ENCODE measurements at regions not wholly inside any gene's neighbourhood (a gene's known extent, or its start where the extent isn't known, plus 50 kb on each side); places are given as distances from the start of the nearest gene placed in this dataset.

DNA sequence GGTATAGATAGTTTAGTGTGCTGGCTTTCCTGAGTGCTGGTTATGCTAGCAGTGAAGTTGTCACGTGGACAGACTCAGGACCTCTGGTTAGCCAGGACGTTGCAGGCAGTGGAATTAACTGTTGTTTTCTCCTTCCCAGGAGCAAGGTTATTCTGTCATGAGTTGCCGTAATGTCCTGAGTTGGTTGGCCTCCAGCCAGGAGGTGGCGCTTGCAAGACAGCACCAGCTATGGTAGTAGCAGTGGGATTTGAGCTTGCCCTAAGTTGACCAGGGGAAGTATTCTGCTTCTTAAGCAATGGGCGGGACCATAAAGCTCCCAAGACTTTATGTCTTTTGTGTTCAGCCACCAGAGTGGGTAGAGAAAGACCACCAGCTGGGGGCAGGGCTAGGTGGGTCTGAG lies 240.7 kb upstream of the DNAJC19 start:
- DNase-seq = no peak

DNA sequence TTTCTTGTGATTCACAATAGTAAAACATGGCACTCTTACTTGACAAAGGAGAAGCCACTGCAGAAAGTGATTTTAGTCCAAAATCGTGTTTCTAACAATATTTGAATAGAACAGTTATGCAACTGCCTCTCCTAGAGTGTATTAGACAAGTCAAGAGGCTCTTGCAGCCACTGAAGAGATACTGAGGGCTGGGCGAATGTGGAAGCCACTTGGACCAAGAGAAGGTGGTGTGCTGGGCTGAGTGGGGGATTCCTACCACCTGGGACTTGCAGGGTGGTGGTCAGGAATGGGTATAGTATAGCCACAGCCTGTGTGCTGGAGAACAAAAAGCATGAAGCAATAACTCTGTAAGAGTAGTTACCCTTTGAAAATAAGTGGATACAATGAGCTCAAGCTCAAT lies 223.8 kb upstream of the DNAJC19 start:
- DNase-seq (no peak), FAIRE-seq (no peak)
- H3K4me3 ChIP-seq (ENCODE audit: low read length in 3 of 3) = no peak overlapping the region
- no peak overlapping the region for H3K9ac ChIP-seq (ENCODE audit: low read length in 3 of 3)
- intact Hi-C loops (cut with DNase I) = no loop called here
- no peaks in the 10 kb centered on the region for H3K9me3 ChIP-seq (ENCODE audit: control insufficient read depth in 2 of 3, insufficient read depth in 1 of 3, low read length in 3 of 3)
- H3K27ac ChIP-seq (ENCODE audit: low read depth in 2 of 2, low read length in 2 of 2) = no peak overlapping the region
- TF ChIP-seq, protein P1, sequence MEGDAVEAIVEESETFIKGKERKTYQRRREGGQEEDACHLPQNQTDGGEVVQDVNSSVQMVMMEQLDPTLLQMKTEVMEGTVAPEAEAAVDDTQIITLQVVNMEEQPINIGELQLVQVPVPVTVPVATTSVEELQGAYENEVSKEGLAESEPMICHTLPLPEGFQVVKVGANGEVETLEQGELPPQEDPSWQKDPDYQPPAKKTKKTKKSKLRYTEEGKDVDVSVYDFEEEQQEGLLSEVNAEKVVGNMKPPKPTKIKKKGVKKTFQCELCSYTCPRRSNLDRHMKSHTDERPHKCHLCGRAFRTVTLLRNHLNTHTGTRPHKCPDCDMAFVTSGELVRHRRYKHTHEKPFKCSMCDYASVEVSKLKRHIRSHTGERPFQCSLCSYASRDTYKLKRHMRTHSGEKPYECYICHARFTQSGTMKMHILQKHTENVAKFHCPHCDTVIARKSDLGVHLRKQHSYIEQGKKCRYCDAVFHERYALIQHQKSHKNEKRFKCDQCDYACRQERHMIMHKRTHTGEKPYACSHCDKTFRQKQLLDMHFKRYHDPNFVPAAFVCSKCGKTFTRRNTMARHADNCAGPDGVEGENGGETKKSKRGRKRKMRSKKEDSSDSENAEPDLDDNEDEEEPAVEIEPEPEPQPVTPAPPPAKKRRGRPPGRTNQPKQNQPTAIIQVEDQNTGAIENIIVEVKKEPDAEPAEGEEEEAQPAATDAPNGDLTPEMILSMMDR (IDR thresholded peaks at IDR 0.05; ENCODE audit: borderline replicate concordance, extremely low read depth, insufficient read depth) = no peak
- no peaks in the 10 kb centered on the region for H3K36me3 ChIP-seq (ENCODE audit: control insufficient read depth in 2 of 3, insufficient read depth in 3 of 3, low read length in 3 of 3)
- H3K4me1 ChIP-seq (ENCODE audit: control insufficient read depth in 2 of 3, insufficient read depth in 2 of 3, low read depth in 1 of 3, low read length in 3 of 3) = no peaks in the 10 kb centered on the region
- no peaks in the 10 kb centered on the region for H3K27me3 ChIP-seq (ENCODE audit: control insufficient read depth, insufficient read depth, low read length)

More for the DNA sequence above, 240.7 kb upstream of the DNAJC19 start:
- no peaks in the 10 kb centered on the region for H3K27me3 ChIP-seq (ENCODE audit: control insufficient read depth, insufficient read depth, low read length)
- H3K9me3 ChIP-seq (ENCODE audit: control insufficient read depth in 2 of 3, insufficient read depth in 1 of 3, low read length in 3 of 3) = no peaks in the 10 kb centered on the region
- intact Hi-C loops (cut with DNase I) = no loop called here
- TF ChIP-seq, protein P1 (IDR thresholded peaks at IDR 0.05; ENCODE audit: borderline replicate concordance, extremely low read depth, insufficient read depth) = no peak
- no peak overlapping the region for H3K9ac ChIP-seq (ENCODE audit: low read length in 3 of 3)
- H3K27ac ChIP-seq (ENCODE audit: low read depth in 2 of 2, low read length in 2 of 2) = no peak overlapping the region
- H3K4me1 ChIP-seq (ENCODE audit: control insufficient read depth in 2 of 3, insufficient read depth in 2 of 3, low read depth in 1 of 3, low read length in 3 of 3) = no peaks in the 10 kb centered on the region
- no peaks in the 10 kb centered on the region for H3K36me3 ChIP-seq (ENCODE audit: control insufficient read depth in 2 of 3, insufficient read depth in 3 of 3, low read length in 3 of 3)
- H3K4me3 ChIP-seq (ENCODE audit: low read length in 3 of 3) = no peak overlapping the region
- FAIRE-seq = no peak

DNA sequence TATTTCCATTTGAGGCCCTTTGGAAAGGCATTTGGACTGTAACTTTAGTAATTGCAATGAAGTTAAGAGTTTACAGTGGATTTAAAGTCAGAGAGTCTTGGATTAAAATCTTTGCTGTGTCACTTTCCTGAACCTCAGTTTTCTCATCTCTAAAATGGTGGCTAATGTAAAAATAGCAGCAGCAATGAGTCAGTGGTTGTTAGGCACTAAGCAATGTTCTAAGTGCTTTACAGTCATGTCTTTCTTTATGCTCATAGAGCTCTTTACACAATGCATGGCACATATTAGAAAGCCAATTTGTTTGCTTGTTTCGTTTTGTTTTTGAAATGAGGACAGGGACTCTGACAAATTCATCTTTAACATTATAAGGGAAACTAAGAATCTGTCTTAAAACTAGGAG lies 222.7 kb upstream of the DNAJC19 start:
- TF ChIP-seq, protein P1 (IDR thresholded peaks at IDR 0.05; ENCODE audit: borderline replicate concordance, extremely low read depth, insufficient read depth) = no peak
- no peaks in the 10 kb centered on the region for H3K4me1 ChIP-seq (ENCODE audit: control insufficient read depth in 2 of 3, insufficient read depth in 2 of 3, low read depth in 1 of 3, low read length in 3 of 3)
- no peak for DNase-seq
- no peak overlapping the region for H3K9ac ChIP-seq (ENCODE audit: low read length in 3 of 3)
- no peak for FAIRE-seq
- H3K9me3 ChIP-seq (ENCODE audit: control insufficient read depth in 2 of 3, insufficient read depth in 1 of 3, low read length in 3 of 3) = no peaks in the 10 kb centered on the region
- H3K4me3 ChIP-seq (ENCODE audit: low read length in 3 of 3) = no peak overlapping the region
- intact Hi-C loops (cut with DNase I) = no loop called here
- H3K27ac ChIP-seq (ENCODE audit: low read depth in 2 of 2, low read length in 2 of 2) = no peak overlapping the region
- H3K27me3 ChIP-seq (ENCODE audit: control insufficient read depth, insufficient read depth, low read length) = no peaks in the 10 kb centered on the region
- H3K36me3 ChIP-seq (ENCODE audit: control insufficient read depth in 2 of 3, insufficient read depth in 3 of 3, low read length in 3 of 3) = no peaks in the 10 kb centered on the region

DNA sequence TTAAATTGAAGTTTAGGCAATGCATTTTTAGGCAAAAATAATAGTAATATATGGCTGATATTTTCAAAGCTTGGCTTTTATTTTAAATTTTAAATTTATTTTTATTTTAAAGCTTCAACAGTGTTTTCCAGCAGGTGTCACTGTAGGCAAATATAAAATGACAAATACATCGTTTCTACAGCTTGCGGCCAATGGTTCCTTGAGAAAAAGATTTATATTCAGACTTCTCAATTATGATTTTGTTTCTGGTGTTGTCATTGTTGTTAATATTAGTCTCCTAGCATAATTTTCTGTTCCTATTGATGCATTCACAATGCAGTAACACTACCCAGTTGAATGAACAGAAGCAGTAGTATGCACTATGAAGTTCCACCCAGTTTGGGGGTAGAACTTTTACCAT lies 220.7 kb upstream of the DNAJC19 start:
- intact Hi-C loops (cut with DNase I) = no loop called here
- no peaks in the 10 kb centered on the region for H3K36me3 ChIP-seq (ENCODE audit: control insufficient read depth in 2 of 3, insufficient read depth in 3 of 3, low read length in 3 of 3)
- H3K27me3 ChIP-seq (ENCODE audit: control insufficient read depth, insufficient read depth, low read length) = no peaks in the 10 kb centered on the region
- no peak overlapping the region for H3K4me3 ChIP-seq (ENCODE audit: low read length in 3 of 3)
- H3K9ac ChIP-seq (ENCODE audit: low read length in 3 of 3) = no peak overlapping the region
- TF ChIP-seq, protein P1 (IDR thresholded peaks at IDR 0.05; ENCODE audit: borderline replicate concordance, extremely low read depth, insufficient read depth) = peak; percentile 6
- no peaks in the 10 kb centered on the region for H3K9me3 ChIP-seq (ENCODE audit: control insufficient read depth in 2 of 3, insufficient read depth in 1 of 3, low read length in 3 of 3)
- H3K27ac ChIP-seq (ENCODE audit: low read depth in 2 of 2, low read length in 2 of 2) = no peak overlapping the region
- no peaks in the 10 kb centered on the region for H3K4me1 ChIP-seq (ENCODE audit: control insufficient read depth in 2 of 3, insufficient read depth in 2 of 3, low read depth in 1 of 3, low read length in 3 of 3)
- DNase-seq (peak in 2 of 5 donors; percentile 21 to 39), FAIRE-seq (peak; percentile 33)

Data from kidney (tissue), 13 donors.